ENCODE measurements at regions not wholly inside any gene's neighbourhood (a gene's known extent, or its start where the extent isn't known, plus 50 kb on each side); places are given as distances from the start of the nearest gene placed in this dataset.

DNA sequence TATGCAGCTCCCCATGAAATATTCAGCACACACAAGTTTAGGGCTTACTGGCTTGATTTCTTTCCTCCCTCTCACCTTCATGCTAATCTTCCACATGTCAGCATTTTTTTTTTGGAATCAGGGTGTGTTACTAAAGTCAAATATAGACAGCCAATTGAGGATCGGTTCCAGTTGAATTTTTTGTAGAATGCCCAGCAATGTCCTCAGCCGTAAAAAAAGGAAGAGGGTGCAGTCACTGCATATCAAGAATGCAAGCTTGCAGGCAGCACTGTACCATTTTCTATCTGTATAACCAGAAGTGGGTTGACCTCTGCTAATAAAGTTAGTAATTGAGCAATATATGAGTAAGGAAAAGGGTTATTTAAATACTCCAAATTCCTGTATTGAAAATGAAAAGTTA, 51.4 kb upstream of the CHMP2B start:
- TF ChIP-seq, protein P1, sequence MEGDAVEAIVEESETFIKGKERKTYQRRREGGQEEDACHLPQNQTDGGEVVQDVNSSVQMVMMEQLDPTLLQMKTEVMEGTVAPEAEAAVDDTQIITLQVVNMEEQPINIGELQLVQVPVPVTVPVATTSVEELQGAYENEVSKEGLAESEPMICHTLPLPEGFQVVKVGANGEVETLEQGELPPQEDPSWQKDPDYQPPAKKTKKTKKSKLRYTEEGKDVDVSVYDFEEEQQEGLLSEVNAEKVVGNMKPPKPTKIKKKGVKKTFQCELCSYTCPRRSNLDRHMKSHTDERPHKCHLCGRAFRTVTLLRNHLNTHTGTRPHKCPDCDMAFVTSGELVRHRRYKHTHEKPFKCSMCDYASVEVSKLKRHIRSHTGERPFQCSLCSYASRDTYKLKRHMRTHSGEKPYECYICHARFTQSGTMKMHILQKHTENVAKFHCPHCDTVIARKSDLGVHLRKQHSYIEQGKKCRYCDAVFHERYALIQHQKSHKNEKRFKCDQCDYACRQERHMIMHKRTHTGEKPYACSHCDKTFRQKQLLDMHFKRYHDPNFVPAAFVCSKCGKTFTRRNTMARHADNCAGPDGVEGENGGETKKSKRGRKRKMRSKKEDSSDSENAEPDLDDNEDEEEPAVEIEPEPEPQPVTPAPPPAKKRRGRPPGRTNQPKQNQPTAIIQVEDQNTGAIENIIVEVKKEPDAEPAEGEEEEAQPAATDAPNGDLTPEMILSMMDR (IDR thresholded peaks at IDR 0.05; ENCODE audit: low read depth, low read length, missing control alignments): no peak
- no peak overlapping the region for H3K4me3 ChIP-seq (ENCODE audit: low read depth, low read length)
- H3K27me3 ChIP-seq (replicated peaks): no peaks in the 10 kb centered on the region
- in situ Hi-C loops (cut with HindIII; ENCODE audit: low pct_ligation_motif_present, low sequenced_read_pairs): no loop called here
- no peaks in the 10 kb centered on the region for H3K36me3 ChIP-seq (replicated peaks)
- no peak for DNase-seq
- no peak overlapping the region for H3K27ac ChIP-seq

DNA sequence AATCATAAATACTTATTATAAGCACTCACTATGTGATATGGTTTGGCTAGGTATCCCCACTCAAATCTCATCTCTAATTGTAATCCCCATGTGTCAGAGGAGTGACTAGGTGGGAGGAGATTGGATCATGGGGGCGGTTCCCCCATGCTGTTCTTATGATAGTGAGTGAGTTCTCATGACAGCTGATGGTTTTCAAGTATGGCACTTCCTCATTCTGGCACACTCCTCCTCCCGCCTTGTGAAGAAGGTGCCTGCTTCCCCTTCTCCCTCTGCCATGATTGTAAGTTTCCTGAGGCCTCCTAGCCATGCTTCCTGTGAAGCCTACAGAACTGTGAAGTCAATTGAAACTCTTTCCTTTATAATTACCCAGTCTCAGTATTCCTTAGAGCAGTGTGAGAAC, 53.3 kb upstream of the CHMP2B start:
- H3K4me3 ChIP-seq (ENCODE audit: low read depth, low read length): no peak overlapping the region
- in situ Hi-C loops (cut with HindIII; ENCODE audit: low pct_ligation_motif_present, low sequenced_read_pairs): no loop called here
- no peaks in the 10 kb centered on the region for H3K36me3 ChIP-seq (replicated peaks)
- TF ChIP-seq, protein P1 (IDR thresholded peaks at IDR 0.05; ENCODE audit: low read depth, low read length, missing control alignments): no peak
- no peak for DNase-seq
- H3K27ac ChIP-seq: no peak overlapping the region
- no peaks in the 10 kb centered on the region for H3K27me3 ChIP-seq (replicated peaks)

DNA sequence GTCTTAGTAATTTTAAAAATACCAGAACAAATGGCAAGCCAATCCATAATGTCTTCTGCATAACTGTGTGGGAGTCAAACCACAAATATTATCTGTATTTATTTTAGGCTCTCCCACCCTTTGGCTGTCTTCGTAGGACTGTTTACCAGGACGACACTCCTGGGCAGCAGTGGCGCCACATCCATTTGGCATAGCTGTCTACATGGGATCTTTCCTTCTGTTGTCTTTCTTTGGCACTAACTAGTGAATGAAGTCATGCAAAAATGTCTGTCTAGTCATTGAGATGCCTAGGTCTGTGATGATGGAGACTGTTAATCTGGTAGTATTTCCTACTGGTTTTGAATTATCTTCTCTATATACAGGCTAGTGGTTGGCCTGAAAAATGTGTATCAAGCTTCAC, 54.0 kb upstream of the CHMP2B start:
- no peak overlapping the region for H3K27ac ChIP-seq
- in situ Hi-C loops (cut with HindIII; ENCODE audit: low pct_ligation_motif_present, low sequenced_read_pairs): no loop called here
- H3K36me3 ChIP-seq (replicated peaks): no peaks in the 10 kb centered on the region
- H3K27me3 ChIP-seq (replicated peaks): no peaks in the 10 kb centered on the region
- TF ChIP-seq, protein P1 (IDR thresholded peaks at IDR 0.05; ENCODE audit: low read depth, low read length, missing control alignments): no peak
- H3K4me3 ChIP-seq (ENCODE audit: low read depth, low read length): no peak overlapping the region
- DNase-seq: peak; percentile 37

DNA sequence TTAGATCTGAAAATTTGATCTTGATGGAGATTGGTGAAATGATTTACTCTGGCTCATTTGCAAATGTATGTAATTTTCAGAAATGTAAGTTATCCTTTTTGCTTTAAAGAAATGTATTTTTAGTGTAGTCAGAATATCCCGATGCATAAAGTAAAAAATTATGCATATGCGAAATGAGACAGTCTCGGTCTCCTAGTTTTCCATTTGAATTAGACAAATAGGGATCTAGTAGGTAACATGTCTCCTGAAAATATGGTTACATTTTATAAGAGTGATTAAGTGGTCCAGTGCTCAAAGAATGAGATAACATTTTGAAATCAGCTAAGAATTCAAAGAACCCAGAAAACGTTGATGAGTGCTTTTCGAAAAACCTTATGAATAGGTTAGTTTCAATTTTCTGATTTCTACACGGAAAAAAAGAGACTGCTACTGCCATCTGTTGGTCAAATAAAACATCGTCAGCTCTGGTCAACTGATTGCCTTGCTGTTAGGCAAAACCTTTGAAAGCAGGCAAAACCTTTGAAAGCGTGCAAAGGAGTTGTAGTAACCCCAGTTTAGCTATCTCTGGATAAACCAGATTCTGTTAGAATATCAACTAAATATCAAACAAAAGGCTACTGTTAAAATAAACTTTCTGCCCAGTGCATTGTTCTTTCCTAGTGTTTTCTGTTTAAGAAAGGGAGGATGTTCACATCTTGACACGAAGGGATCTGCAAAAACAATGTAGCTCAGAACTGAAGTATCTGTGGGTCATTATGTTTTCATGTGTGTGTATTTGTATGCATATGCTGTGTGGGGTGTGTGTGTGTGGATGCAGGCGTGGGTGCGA, 59.3 kb upstream of the CHMP2B start:
- H3K4me3 ChIP-seq (ENCODE audit: low read depth, low read length): peak overlapping the region; percentile 35
- in situ Hi-C loops (cut with HindIII; ENCODE audit: low pct_ligation_motif_present, low sequenced_read_pairs): no loop called here
- DNase-seq: peak; percentile 67
- H3K27ac ChIP-seq: no peak overlapping the region
- H3K27me3 ChIP-seq (replicated peaks): no peaks in the 10 kb centered on the region
- H3K36me3 ChIP-seq (replicated peaks): no peaks in the 10 kb centered on the region
- TF ChIP-seq, protein P1 (IDR thresholded peaks at IDR 0.05; ENCODE audit: low read depth, low read length, missing control alignments): peak; percentile 66

DNA sequence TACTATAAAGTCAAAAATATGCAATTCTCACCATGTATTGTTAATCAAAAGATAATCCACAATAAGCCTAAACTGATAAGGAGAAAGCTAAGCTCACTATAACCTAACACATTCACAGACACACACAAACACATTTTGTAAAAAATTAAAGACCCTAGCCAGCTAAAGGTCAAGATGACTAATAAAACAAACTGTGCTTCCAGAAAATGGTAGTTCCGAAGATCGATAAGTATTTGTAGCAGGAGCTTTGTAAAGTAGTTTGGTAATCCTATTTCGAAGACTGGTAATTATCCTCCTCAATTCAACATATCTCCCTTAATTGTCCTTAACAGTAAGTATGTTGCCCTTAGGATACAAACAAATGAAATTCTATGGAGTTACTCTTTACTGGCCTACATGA, 62.9 kb upstream of the CHMP2B start:
- DNase-seq: no peak
- no peaks in the 10 kb centered on the region for H3K27me3 ChIP-seq (replicated peaks)
- H3K36me3 ChIP-seq (replicated peaks): no peaks in the 10 kb centered on the region
- no peak overlapping the region for H3K4me3 ChIP-seq (ENCODE audit: low read depth, low read length)
- in situ Hi-C loops (cut with HindIII; ENCODE audit: low pct_ligation_motif_present, low sequenced_read_pairs): no loop called here
- TF ChIP-seq, protein P1 (IDR thresholded peaks at IDR 0.05; ENCODE audit: low read depth, low read length, missing control alignments): no peak
- no peak overlapping the region for H3K27ac ChIP-seq

DNA sequence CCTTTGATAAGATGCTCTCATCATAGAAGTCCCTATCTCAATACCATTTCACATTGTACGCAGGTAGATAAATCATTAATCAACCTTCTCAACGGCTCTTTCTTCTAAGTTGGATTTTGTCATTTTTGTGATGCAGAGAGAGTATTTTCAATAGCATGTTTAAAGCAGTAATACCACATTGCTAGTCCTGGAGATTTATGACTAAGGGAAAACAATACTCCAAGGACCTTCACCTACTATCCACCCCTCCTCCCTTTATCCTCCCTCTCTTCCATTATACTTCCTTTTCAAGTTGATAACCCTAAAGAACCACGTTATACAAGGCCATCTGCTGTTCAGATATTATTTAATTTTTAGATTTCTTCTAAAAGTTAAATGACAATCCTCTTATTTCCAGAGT, 65.3 kb upstream of the CHMP2B start:
- Histone ChIP-seq H3K27ac (no peak overlapping the region), H3K4me3 (ENCODE audit: low read depth, low read length) (no peak overlapping the region), H3K36me3 (replicated peaks) (no peaks in the 10 kb centered on the region), H3K27me3 (replicated peaks) (no peaks in the 10 kb centered on the region)
- in situ Hi-C loops (cut with HindIII; ENCODE audit: low pct_ligation_motif_present, low sequenced_read_pairs): no loop called here
- no peak for DNase-seq
- TF ChIP-seq, protein P1 (IDR thresholded peaks at IDR 0.05; ENCODE audit: low read depth, low read length, missing control alignments): no peak
